Dermis microvascular lymphatic vessel endothelial cell (primary cell): ENCODE measurements at regions not wholly inside any gene's neighbourhood (a gene's known extent, or its start where the extent isn't known, plus 50 kb on each side); places are given as distances from the start of the nearest gene placed in this dataset.
"Not testable (repeated sequence)": the region's sequence is repeated elsewhere in the genome, so short reads cannot be mapped to it uniquely, and the experiment has no call there.

ENCODE experiments used
- DNase-seq, 2 donors: peaks; one replicate each; pipeline versions ENCODE4 v3.0.0 to v3.0.0-alpha.2; 2010; ENCODE audit warnings: low read depth in 2 of 2

DNA sequence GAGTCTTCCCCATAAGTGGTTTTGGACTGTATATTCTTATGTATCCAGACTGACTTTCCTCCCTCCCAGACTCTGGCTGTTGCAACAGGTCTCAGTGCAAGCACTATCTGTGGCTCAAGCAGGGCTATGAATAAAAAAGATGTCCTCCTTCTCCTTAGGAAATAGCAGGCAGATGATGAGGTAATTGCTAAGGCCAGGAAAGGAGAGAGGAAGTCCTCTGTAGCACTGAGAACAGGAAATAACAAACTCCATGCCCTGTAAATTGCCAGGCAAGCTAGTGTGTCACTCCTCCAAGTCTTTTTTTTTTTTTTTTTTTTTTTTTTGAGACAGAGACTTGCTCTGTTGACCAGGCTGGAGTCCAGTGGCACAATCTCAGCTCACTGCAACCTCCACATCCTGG, 900.1 kb downstream of the TYW1 start:
- DNase-seq, result no peak

DNA sequence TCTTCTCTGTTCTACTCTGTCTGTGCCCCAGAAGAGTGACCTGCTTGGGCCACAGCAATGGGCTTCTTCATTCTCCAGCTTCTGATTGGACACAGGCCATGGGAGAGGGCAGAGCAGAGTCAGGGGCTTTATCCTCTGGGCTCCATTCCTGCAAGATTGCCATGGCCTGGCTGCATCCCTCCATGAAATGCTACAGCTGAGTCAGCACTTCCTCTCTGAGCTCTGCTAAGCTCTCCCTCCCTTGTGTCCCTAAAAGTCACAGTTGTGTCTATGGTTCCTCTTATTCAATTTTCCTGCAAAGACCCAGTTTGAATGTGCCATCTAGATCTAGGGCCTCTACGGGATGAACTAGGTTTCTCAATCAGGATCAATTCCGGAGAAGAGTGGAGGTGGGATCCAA, 903.8 kb downstream of the TYW1 start:
- DNase-seq, result no peak

DNA sequence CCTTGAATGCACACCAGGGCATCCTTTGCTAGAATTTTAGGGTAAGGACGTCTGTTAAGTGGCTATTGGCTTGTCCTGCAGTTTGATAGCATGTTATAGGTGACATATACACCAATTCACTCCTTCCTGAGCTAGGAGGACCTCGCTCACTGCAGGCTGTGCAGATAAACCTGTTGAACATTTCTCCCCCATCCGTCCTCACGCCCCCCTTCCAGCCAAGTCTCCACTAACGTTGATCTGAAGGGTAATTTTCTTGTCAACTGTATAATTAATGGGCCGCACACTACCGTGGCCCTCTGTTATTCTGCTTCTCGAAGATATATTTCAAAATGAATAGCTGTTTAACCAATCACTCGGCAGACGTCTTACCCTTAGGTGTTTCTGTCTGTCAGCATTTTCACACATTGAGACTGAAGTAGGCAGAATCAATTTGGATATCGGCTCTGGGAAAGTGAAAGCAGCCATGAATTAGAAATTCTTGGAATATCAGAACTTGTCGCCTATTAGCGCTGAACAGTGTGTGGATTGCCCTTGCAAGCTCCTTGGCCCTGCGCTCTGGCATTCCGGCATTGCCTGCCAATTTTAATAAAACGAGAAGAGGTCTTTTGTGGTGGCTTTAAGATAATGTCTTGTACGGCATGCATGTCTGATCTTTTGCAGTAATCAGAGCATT, 905.3 kb downstream of the TYW1 start:
- no peak for DNase-seq

DNA sequence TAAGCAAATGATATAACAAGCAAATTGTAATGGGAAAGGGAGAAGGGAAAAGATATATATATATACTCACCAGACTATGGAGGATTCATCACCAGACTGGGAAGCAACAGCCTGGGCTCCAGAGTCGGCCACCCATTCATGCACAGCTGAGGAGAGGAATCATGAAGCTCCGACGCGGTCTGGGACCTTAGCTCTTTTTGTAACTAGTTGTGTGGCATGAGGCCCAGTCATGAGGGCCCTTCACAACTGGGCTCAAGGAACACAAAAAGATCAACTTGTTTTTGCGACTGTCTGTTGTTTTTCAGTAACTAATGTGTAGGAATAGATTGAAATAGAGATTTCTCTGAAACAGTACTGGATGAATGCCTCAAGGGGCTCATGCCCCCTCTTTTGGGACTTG, 911.2 kb downstream of the TYW1 start:
- DNase-seq, result no peak

DNA sequence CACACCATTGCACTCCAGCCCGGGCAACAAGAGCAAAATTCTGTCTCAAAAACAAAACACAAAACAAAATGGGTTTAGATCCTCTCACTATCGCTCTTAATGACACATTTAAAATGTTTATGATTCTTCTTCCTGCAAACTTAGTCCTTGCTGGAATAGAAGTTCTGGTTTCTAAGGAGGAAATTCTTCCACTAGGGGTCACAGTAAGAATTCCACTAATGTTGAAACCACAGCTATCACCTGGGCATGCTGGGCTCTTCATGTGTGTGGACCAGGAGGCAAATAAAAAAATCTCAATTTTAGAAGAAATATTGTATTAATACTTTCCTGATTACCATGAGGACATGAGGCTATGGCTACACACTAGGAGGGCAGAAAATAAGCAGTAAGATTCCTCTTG, 915.8 kb downstream of the TYW1 start:
- no peak for DNase-seq

DNA sequence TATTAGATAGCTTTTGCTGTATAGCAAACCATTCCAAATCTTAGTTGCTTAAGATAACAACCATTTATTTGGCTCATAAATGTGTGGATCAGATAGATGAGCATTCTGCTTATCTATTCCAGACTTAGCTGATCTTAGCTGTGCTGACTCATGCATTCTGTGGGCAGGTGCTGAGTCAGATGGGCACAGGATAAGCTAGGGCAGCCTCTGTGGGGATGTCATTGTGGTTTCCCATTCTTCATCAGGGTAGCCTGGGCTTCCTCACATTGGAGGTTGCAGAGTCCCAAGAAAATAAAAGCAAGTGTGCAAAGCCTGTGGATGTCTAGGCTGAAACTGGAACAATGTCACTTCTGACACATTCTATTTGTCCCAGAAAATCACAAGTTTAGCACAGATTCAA, 917.0 kb downstream of the TYW1 start:
- DNase-seq, result no peak

DNA sequence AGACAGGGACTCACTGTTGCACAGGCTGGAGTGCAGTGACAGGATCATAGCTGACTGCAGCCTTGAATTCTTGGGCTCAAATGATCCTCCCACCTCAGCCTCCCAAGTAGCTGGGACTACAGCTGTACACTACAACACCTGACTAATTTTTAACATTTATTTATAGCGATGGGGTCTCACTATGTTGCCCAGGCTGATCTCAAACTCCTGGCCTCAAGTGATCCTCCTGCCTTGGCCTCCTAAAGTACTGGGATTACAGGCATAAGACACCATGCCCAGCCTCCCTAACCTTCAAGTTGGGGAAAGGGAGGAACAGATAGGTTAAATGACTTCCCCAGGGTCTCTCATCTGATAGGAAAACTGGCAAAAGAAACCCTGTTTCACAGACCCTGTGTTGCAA, 919.5 kb downstream of the TYW1 start:
- not testable (repeated sequence) for DNase-seq

DNA sequence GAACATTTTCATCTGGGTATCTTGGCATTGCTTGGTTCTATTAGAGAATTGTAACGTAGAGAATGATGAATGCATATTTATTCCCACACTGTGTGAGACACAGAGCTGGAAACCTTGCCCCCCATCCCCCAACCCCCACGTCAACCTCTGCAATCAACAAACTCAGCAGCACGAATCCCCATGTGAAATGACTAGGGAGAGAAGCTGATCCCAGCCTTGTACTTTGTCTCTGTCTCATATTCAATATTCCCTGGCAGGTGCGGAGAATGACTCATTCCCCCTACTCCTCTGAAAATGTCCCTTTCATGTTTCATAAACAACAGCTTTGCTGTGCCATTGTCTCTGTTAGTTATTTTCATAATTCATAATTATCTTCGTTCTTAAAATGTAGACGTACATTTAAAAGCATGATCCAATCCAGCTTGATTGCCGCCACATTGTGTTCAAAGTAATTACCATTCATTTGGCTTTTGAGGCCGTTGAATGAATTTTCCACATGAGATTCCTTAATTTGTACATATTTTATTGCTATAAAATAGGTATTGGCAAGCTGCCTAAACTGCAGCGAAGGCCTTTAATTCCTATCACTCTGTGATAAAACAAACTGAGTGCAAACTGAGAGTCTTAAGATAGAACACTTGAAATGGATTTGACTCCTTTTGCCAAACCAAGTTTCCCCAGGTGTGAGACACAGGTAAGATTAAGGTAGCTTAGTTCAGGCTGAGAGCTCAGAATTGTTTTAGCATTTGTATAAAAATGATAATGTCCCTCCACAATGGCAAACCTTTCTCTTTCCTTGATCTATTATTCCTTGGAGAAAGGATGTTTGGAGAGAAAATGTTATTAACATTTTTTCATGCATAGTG, 920.2 kb downstream of the TYW1 start:
- no peak for DNase-seq

DNA sequence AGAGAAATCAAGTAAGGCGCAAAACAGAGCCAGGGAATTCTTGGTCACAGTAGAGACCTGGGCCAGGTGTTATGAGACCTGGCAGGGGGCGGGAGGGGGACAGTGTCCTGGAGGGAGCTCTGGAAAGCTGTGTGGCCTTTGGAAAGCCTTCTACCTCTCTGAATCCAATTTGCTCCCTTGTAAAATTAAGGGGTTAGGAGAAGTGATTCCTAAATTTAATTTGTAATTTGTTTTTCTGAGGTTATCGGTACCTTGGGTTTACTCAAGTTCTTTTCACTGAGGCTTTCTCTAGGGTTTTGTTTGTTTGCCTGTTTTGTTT, 920.8 kb downstream of the TYW1 start:
- no peak for DNase-seq

DNA sequence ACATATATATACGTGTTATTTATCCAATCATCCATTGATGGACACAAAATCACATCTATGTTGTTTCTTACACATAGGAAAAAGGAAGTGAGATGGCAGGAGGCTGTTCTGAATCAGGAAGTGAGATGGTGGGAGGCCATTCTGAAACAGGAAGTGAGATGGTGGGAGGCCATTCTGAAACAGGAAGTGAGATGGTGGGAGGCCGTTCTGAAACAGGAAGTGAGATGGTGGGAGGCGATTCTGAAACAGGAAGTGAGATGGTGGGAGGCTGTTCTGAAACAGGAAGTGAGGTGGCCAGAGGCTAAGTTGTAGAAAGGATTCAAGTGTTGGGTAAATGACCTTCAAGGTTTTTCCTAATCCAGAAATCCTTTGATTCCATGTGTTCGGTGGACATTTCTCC, 921.5 kb downstream of the TYW1 start:
- DNase-seq, result no peak

DNA sequence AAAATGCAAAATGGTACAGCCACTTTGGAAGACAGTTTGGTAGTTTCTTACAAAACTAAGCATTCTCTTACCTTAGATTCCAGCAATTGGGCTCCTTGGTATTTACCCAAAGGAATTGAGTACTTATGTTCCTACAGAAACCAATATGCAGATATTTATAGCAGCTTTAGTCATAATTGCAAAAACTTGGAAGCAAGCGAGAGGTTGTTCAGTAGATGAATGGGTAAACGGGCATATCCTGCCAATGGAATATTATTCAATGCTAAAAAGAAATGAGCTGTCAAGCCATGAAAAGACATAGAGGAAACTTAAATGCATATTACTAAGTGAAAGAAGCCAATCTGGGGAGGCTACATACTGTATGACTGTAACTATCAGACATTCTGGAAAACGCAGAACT, 926.7 kb downstream of the TYW1 start:
- no peak for DNase-seq

DNA sequence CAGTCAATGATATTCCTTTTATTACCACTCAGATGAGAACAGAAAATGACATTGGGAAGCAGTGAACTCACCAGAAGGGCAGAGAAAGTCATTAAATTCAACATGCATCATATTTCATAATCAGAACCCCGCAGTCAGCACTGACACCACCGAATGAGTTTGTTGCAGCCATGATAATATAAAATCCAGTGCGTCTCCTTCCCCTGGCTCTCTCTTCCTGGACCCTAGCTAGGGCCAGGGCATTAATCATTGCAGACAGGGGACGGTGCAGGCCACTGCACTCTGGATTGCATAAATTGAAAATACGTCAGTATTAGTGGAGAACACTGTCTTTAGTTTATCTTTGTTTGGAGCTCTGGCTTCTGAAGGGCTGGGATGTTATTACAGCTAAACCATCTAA, 931.5 kb downstream of the TYW1 start:
- DNase-seq, result no peak

DNA sequence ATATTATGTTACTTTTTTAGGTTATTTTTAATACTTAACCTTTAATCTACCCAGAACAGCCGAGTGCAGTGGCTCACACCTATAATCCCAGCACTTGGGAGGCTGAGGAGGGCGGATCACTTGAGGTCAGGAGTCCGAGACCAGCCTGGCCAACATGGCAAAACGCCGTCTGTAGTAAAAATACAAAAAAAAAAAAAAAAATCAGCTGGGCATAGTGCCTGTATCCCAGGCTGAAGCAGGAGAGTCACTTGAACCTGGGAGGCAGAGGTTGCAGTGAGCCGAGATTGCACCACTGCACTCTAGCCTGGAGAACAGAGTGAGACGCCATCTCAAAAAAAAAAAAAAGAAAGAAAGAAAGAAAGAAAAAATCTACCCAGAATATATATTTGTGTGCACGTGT, 939.8 kb downstream of the TYW1 start:
- DNase-seq, result not testable (repeated sequence)

DNA sequence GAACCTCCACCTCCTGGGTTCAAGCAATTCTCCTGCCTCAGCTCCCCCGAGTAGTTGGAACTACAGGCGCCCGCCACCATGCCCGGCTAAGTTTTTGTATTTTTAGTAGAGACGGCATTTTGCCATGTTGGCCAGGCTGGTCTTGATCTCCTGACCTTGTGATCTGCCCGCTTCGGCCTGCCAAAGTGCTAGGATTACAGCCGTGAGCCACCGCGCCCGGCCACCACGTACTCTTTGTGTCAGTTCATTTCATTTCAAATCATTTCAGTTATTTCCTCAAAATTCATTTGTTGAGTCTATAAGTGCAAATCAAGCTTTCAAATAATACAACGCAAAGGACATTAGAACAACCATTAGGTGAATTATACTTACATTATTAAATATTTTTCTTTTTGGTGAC, 943.8 kb downstream of the TYW1 start:
- DNase-seq, result no peak

DNA sequence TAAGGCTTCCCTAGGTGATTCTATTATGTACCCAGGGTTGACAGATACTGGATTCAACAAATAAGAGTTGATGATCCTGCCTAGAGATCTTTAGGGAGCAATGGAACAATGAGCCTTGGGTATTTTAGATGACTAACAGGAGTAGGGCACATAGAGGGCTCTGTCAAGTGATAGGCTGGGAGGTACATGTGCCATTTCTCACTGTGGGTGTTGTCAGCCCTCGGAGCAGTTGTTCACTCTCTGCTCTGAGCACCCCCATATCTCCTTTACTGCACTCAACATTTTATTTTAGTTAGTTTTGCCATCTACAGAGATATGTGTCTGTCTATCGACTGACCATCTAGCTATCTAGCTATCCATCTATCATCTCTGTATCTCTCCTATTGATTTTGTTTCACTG, 950.6 kb downstream of the TYW1 start:
- no peak for DNase-seq

DNA sequence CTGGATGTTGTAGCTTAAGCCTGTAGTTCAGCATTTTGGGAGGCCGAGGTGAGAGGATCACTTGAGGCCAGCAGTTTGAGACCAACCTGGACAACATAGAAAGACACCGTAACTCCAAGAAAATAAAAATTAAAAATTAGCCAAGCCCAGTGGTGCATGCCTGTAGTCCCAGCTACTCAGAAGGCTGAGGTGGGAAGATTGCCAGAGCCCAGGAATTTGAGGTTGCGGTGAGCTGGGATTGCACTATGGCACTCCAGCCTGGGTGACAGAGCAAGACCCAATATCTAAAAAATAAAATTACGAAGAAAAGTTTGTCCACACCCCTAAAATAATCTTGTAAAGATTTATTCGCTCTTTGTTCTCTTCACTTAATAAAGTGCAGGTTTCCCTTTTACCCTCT, 951.0 kb downstream of the TYW1 start:
- DNase-seq, result no peak

DNA sequence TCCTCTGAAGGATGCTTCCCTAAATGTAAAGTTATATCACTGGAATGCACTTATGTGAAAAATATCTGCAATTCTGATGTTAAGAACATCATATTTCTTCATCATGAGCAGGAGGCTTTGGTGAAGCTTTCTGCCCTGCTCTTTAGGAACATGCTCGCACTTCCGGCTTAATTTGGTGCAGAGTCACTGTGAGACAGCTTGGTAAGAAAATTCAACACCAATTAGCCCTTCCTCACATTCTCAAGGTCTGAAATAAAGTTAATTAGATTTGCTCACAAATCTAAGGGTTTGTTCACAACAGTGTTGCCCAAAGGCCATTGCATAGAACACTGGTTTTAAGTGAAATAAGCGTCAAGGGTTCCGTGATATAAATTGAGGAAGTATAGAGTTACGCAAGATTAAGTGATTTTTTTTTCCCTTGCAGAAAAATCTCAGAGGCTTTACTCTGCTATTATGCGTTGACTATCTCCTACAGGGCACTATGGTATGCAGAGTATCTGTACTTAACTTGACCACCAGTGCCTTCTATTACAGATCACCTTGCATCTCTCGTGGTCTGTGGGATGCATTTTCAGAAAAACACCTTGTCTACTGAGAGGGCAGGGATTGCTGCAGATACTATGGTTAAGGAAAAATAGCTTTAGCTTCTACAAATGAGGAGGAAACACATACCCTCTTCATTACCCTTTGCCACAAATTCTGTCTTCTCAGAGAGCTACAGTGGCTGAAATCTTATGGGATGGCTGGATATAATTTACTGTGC, 953.9 kb downstream of the TYW1 start:
- DNase-seq, result no peak

DNA sequence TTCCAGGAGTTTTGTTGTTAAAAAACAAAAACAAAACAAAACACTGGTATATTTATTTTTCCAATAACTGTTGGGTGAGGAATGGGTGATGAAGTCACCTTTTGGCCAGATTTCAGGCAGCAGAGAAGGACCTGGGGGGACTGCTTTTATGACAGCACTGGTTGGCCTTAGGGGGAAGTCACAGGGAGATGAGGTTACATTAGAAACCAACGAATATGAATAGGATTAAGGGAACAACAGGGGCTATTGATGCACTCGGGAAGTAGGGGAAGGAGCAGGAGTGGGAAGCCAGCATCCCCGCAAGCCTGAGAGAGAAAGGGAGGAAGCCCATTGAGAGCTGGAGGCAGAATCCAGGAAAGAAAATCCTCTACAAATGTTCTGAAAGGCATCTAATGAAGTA, 958.4 kb downstream of the TYW1 start:
- DNase-seq, result no peak

DNA sequence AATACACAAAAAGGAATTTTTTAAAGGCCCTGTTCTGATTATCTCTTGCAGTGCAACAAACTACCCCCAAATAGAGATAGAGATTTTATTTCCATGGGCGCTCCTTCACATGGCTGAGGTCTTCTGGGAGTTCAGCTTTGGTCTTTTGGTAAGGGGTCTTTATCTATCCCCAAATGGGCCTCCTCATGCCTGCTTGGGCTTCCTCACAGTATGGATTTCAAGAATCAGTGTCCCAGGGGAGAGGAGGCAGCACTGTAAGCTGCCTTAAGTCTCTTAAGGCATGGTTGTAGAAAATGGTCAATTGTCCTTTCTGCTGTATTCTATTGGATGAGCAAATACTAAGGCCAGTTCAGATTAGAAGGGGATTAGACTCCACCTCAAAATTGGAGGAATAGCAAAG, 966.2 kb downstream of the TYW1 start:
- no peak for DNase-seq

DNA sequence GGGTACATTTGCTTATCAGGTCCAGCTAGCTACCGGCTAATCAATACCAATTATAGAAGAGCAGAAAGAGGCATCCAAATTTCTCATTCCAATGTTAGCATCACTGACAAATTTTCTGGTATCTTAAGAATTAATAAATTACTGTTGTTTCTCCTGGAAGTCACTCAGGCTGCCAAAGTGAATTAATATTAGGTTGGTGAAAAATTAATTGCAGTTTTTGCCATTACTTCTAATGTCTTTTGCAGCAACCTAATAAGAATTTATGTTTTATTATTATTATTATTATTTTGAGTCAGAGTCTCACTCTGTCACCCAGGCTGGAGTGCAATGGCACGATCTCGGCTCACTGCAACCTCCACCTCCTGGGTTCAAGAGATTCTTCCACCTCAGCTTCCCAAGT, 979.9 kb downstream of the TYW1 start:
- no peak for DNase-seq

DNA sequence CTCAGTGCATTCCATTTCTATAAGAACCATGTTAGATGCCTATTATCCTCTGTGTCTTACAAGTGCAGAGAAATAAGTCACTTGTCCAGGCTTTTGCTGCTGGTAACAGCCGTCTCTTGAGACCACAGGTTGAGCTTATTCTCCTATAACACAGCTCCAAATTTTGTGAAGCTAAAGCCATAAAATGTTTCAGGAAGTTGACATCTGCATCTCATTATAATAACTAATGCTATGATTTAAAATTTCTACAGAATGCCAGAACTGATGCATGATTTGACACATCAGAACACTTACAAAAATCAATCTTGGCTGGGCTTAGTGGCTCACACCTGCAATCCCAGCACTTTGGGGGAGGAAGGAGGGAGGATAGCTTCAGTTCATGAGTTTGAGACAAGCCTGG, 986.9 kb downstream of the TYW1 start:
- no peak for DNase-seq

DNA sequence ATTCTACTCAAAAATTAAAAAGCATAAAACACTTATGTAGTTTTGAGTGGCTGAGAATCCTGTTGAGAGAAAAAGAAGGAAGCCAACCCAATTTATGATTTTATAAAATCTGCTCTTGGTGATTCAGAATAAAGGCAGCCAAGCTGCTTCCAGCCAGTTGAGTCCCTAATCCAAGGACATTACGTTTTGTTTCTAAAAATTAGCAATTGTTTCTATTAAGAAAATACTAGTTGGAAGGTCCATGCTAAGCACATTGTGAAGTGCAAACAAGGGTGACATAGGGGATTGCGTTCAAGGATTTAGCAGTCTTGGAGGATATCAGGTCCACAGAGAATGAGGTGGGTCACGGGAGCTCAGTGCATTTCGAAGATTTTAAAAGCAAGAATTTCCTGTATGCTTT, 987.7 kb downstream of the TYW1 start:
- no peak for DNase-seq

DNA sequence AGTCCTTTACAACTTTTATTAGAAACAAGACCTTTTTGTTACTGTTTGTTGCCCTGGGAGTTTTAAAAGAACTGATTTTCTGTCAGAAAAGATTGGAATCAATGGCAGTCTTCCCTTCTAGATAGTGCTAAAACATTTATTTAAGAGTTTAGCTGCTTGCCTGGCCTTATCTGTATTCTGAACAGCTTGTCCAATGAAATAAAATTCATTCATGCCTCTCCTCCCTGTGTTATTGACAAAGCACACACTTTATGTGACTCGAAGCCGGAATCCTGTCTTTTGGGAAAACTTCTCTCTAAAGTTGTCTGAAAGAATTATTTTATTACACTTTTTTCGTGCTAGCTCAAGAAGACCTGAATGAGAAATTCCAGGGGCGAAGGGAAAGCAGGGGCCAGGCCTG, 992.5 kb downstream of the TYW1 start:
- no peak for DNase-seq
